ENCODE measurements at regions not wholly inside any gene's neighbourhood (a gene's known extent, or its start where the extent isn't known, plus 50 kb on each side); places are given as distances from the start of the nearest gene placed in this dataset.

DNA sequence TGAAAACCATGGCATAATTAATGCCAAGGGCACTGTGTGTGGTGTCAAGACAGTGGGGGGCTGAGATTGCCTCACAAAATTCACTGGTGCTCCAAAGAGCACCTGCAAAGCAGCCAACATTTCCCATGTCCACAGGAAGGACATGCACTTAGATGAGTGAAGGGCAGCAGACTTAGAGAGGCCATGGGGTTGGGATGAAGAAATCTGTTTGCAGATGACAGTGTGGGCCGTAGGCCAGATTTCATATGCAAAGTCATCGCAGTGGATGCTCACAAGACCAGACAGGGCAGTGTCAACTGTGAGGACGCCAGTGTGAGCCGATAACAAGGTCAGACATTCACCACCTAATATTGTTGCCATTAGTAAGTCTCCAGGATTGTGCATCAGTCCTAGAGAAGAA lies 773.4 kb downstream of the EFNB2 start:
- no peak for DNase-seq
- no peak overlapping the region for H3K4me3 Mint-ChIP-seq
- no peaks in the 10 kb centered on the region for H3K36me3 Mint-ChIP-seq (ENCODE audit: low read depth)
- no peaks in the 10 kb centered on the region; the same call in 1 of the 2 replicates for H3K4me1 Mint-ChIP-seq (ENCODE audit: low read depth)
- peaks cover 2% of the 10 kb centered on the region for H3K27me3 Mint-ChIP-seq (ENCODE audit: insufficient read depth)
- no peak overlapping the region for H3K27ac Mint-ChIP-seq
- no peaks in the 10 kb centered on the region for H3K9me3 Mint-ChIP-seq
- TF ChIP-seq, protein P1, sequence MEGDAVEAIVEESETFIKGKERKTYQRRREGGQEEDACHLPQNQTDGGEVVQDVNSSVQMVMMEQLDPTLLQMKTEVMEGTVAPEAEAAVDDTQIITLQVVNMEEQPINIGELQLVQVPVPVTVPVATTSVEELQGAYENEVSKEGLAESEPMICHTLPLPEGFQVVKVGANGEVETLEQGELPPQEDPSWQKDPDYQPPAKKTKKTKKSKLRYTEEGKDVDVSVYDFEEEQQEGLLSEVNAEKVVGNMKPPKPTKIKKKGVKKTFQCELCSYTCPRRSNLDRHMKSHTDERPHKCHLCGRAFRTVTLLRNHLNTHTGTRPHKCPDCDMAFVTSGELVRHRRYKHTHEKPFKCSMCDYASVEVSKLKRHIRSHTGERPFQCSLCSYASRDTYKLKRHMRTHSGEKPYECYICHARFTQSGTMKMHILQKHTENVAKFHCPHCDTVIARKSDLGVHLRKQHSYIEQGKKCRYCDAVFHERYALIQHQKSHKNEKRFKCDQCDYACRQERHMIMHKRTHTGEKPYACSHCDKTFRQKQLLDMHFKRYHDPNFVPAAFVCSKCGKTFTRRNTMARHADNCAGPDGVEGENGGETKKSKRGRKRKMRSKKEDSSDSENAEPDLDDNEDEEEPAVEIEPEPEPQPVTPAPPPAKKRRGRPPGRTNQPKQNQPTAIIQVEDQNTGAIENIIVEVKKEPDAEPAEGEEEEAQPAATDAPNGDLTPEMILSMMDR (IDR thresholded peaks at IDR 0.05), result no peak

DNA sequence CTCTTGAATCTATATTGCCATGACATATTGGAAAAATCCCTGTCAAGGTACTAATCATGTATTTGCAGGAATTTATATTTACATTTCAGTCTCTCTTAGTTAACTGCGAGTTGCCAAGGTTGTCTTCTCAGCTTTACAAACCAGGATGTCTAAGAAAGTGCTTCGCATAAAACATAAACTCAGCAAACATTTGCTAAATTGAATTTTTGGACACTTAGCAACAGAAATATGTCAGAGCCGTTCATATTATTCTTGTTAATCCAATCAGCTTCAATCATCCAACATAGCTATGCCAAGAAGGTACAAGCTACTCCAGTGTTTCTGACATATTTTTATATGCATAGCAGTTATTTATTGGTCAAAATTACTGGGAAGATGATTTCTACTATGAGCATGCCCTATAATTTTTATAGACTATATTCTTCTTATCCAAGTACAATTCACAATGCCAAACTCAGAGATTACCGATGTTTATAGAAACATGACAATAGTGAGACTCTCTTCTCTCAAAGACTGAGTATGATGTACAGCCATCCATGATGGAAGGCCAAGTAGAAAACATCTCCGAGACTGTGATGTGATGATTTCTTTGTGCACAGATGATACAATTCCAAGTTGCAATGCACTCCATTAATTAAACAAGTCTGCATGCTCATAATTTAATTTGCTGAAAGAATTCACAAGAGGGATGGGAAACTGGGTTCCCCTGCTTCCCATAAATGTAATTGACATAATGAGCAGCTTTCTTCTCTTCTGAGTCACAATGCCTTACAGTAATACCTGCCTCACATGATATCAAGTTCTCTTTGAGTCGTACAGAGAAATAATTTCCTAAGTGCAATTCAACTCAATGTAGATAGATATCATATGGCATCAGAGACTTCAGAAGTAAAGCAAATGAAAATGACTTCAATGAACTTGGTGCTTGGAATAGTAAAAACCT lies 776.3 kb downstream of the EFNB2 start:
- TF ChIP-seq, protein P1 (IDR thresholded peaks at IDR 0.05), result no peak
- Mint-ChIP-seq H3K27me3 (ENCODE audit: insufficient read depth) (peaks cover 2% of the 10 kb centered on the region), H3K27ac (no peak overlapping the region), H3K36me3 (ENCODE audit: low read depth) (no peaks in the 10 kb centered on the region), H3K9me3 (no peaks in the 10 kb centered on the region), H3K4me3 (no peak overlapping the region), H3K4me1 (ENCODE audit: low read depth) (no peaks in the 10 kb centered on the region; the same call in 1 of the 2 replicates)
- DNase-seq, result no peak

DNA sequence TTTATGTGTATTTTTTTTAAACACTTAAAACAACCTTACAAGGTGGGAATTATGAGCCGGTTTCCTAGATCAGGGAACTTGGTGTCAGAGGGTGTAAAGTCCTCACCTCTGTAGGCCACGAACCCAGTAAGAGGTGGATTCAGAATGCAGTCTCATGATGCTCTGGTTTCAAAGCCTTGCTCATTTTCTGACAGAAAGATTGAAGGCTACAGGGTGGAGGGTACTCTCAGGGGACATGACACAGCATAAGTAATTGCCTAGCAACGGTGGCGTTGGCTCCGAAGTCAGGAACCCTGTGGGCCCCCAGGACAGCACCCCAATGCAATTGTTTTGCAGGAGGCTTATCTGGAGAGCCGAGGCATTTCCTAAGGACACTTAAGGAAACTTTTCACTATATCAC lies 794.7 kb downstream of the EFNB2 start:
- TF ChIP-seq, protein P1 (IDR thresholded peaks at IDR 0.05), result no peak
- H3K27ac Mint-ChIP-seq, result no peak overlapping the region
- DNase-seq, result no peak
- no peaks in the 10 kb centered on the region for H3K36me3 Mint-ChIP-seq (ENCODE audit: low read depth)
- no peaks in the 10 kb centered on the region; the same call in 1 of the 2 replicates for H3K27me3 Mint-ChIP-seq (ENCODE audit: insufficient read depth)
- peaks cover 4% of the 10 kb centered on the region; the same call in 1 of the 2 replicates for H3K9me3 Mint-ChIP-seq
- H3K4me3 Mint-ChIP-seq, result no peak overlapping the region
- H3K4me1 Mint-ChIP-seq (ENCODE audit: low read depth), result no peaks in the 10 kb centered on the region

DNA sequence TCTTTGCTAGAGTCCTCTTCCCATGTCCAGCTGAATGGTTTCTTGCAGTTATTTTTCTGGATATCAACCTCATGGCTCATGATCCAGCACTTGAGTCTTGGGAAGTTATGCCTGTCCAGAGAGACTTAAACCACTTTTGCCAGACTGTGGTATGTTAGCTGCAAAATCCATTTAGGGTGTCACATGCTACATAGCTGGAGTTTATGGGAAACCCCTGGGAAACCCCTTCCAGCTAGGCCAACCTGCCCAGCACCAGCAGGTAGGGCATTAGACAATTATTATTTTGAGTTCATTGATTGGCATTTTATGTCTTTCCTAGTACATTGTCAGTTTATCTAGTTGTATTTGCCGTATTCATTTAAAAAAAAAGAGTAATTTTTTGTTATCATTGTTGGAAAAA lies 797.8 kb downstream of the EFNB2 start:
- TF ChIP-seq, protein P1 (IDR thresholded peaks at IDR 0.05), result no peak
- no peak overlapping the region for H3K4me3 Mint-ChIP-seq
- no peaks in the 10 kb centered on the region; the same call in 1 of the 2 replicates for H3K9me3 Mint-ChIP-seq
- H3K27ac Mint-ChIP-seq, result no peak overlapping the region
- no peaks in the 10 kb centered on the region for H3K36me3 Mint-ChIP-seq (ENCODE audit: low read depth)
- no peak for DNase-seq
- H3K27me3 Mint-ChIP-seq (ENCODE audit: insufficient read depth), result no peaks in the 10 kb centered on the region; the same call in 1 of the 2 replicates
- H3K4me1 Mint-ChIP-seq (ENCODE audit: low read depth), result no peaks in the 10 kb centered on the region; the same call in 1 of the 2 replicates

DNA sequence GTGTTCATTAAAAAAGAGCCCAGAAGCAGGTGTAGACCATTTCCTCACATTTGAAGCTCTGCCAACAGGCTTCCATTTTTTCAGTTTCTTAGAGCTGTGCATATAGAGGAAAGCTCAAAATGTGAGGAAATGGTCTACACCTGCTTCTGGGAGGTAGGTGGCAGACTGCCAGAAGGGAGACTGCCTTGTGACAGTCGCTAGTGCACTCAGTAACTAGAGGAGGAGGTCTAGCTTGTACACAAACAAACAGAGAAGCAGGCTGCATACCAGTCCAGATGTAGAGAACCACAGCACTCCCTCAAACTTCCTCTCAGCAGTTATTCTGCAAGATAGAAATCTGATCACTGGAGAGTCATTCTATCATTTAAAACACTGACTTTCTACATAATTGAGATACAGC lies 800.2 kb downstream of the EFNB2 start:
- TF ChIP-seq, protein P1 (IDR thresholded peaks at IDR 0.05), result no peak
- no peak overlapping the region for H3K27ac Mint-ChIP-seq
- no peaks in the 10 kb centered on the region; the same call in 1 of the 2 replicates for H3K27me3 Mint-ChIP-seq (ENCODE audit: insufficient read depth)
- no peaks in the 10 kb centered on the region for H3K36me3 Mint-ChIP-seq (ENCODE audit: low read depth)
- no peaks in the 10 kb centered on the region; the same call in 1 of the 2 replicates for H3K9me3 Mint-ChIP-seq
- H3K4me3 Mint-ChIP-seq, result no peak overlapping the region
- H3K4me1 Mint-ChIP-seq (ENCODE audit: low read depth), result no peaks in the 10 kb centered on the region; the same call in 1 of the 2 replicates
- no peak for DNase-seq
